GM21717 (cell line): ENCODE measurements at regions not wholly inside any gene's neighbourhood (a gene's known extent, or its start where the extent isn't known, plus 50 kb on each side); places are given as distances from the start of the nearest gene placed in this dataset.

Experiments used
- ATAC-seq: cut with Tn5 transposase; IDR thresholded peaks from one replicate; pipeline ENCODE4 v1.9.1; 2021; ENCODE audit warnings: mild to moderate bottlenecking, moderate library complexity; ENCODE audit not compliant: unreplicated experiment

DNA sequence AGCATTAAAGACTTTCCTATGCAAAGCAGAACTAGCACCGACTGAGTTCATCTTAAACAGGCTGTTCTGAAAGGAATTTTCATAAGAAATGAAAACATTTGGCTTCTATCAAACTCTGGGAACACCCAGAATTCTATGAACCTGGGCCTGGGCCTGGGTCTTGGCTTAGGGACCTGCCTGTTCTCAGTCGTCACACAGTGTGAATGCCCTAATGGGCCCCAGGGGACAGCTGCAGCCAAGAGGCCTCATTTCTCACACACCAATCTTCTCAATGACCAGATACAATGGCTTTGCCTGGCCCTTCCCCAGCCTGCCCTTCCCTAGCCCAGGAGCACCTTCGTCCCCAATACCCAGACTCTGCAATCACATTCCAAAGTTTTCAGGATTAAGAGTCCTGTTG lies 234.9 kb upstream of the ARHGAP20 start:
- no peak for ATAC-seq

GRCh38 chr11:110939471-110939870 lies 227.2 kb upstream of the ARHGAP20 start:
- ATAC-seq, result no peak

GRCh38 chr11:110935018-110935640 lies 222.9 kb upstream of the ARHGAP20 start:
- no peak for ATAC-seq

GRCh38 chr11:110929129-110929528 lies 216.9 kb upstream of the ARHGAP20 start:
- ATAC-seq, result no peak

DNA sequence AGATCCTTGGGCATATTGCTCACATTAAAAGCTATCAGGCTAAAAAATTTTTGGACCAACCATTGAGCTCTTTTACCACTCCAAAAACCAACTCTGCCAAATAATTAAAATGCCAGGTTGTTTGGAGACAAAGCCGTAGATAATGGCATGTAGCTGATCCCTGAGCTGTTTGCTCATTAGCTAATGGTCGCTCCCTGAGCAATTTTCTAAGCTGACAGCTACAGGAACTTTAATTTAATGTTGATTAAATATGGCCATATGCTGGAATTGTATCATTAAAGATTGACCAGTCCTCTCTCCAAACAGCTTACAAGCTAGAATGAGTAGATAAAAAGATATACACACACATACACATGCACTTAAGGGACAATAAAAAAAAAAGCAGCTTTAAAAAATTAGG lies 216.2 kb upstream of the ARHGAP20 start:
- no peak for ATAC-seq

DNA sequence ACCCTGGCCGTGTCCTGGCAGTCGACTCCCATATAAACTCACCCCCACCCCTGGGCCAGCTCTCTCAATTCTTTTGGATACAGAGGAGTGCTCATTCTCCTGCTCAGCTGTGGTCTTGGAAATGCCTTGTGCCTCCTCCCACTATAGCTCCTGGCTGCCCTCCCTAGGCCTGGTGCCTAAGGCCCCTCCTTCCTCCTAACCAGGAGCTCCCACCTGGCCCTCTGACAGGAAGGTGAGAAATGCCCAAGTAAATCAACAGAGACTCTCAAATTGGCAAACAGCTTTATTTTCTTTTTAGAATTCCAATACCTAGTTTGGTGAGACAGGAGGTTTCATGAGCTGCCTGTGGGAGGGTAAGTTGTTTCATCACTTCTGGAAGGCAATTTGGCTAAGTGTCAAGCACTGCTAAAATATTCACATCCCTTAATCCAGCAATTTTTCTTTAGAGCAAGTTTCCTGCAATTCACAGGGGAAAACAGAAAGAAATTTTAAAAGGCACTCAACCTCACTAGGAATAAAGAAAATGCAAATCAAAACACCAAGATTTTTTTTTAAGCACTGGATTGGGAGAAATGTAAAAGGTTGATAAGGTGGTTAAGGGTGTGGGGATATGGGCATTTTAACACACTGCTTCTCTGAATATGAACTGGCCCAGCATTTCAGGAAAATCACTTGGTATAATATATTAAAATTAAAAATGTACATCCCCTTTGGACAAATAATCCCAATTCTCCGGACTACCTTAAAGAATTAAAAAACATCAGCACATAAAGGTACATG lies 209.7 kb upstream of the ARHGAP20 start:
- ATAC-seq, result no peak

DNA sequence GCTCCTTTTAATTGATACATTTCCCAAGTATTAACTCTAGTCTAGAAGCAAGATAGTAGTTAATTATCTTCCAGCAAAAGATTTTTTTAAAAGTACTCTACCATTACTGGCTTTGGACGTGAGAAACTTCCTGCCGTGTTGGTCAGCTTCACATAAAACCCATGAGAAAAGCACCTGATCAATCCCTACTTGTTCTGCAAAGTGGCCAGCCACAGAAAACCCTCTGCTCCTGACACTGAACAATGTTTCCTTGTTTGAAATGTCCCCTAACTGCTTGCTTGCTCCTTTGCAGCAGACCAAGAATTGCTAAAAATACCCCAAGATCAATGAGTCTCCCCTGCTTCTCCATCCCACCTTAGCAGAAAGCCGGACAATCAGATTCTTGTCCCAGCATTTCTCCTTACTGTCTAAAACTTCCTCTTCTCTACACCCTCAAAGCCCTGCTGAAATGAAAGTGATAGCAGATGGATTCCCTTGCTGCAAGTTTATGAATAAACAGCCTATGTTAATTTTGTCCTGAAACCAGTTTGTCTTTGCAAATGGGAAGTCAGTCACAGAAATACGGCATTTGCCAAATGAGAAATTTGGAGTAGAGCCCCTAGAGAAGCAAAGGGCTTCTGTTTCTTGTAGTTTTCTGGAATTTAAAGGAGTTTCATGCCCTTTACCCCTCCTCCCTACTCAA lies 207.1 kb upstream of the ARHGAP20 start:
- peak; percentile 78 for ATAC-seq

DNA sequence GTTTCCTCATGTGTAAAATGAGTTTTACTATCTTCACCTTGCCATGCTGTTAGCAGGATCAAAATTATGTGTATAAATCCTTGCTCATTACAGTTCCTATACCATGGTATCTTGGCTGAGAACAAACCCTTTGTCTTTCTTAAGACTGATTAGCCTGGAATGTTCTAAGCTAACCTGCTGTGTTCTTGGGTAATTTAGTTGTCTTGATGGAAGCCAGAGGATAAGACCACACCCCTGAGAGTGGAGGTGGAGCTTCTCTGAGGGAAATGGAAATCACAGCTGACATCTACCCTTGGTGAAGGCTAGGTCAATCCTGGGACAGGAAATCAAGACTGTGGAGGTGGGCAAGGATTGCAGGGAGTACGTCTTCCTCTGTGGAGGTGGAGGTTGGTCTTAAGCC lies 206.1 kb upstream of the ARHGAP20 start:
- no peak for ATAC-seq

- ATAC-seq, result no peak
These were observed 200.2 kb upstream of the ARHGAP20 start for GRCh38 chr11:110912437-110912836.

GRCh38 chr11:110910384-110910783 lies 198.1 kb upstream of the ARHGAP20 start:
- ATAC-seq, result no peak

DNA sequence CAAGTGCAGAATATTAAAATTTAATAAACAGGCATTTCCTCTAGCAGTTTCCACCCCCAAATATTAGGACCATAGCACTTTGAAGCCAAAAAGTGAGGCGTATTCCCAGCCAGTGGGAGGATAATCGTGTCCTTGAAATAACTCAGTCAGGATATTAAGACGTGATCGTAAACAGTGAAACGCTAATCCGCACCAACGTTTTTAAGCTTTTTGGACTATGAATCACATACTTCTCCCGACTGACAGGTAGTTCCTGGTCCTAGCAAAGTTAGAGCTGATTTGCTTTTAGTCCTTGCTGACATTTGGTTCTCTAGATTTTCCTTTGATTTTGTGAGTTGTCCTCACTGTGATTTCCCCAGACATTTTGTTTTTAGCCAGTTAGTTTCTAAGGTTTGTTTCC lies 197.1 kb upstream of the ARHGAP20 start:
- ATAC-seq, result no peak

DNA sequence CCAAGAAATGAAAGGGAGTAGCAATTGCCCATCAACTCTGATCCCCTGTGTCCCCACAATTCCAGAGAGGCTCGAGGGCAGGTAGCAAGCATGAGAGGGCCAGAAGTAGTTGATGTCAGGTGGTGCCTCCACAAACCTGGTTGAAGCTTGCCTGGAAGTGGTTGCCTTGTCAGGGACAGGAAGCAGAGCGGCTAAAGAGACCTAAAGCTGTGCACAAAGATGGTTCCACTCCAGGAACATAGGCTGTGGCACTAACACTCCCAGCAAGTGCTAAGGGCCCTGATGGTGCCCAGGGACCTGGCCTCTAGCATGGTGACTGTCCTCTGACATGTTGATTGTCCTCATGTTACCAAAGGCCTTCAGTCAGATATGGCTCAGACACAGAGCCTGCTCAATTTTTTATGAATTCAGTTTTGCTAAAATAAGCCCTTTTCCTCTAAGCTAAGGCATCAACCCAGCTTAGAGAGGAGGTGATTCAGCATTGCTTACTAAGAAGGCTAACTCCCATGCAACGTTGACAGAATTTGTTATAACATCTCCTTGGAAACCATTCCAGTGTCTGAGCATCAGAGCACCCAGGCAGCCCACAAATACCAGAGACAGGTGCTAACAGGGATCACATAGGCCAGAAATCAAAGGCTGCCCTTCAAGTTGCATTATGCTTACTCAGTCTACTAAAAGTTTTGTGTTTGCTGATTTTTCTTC lies 196.3 kb upstream of the ARHGAP20 start:
- ATAC-seq, result no peak

DNA sequence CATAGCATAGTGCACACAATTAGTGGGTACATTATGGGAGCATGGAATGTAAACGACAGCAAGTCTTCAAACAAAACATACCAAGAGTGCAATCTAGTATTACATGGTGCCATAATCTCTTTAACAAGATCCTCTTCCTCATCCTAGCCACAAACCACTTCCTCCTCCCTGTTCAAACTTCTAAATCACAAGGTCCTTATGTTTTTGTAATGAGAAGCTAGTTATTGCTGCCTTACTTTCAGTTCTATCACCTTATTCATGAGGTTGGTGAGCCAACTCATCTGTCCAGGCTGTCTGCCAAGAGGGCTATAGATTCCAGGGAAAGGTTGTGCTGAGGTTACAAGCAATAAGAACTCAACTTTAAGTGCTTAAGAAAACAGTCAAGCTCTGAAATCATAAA lies 195.4 kb upstream of the ARHGAP20 start:
- no peak for ATAC-seq

DNA sequence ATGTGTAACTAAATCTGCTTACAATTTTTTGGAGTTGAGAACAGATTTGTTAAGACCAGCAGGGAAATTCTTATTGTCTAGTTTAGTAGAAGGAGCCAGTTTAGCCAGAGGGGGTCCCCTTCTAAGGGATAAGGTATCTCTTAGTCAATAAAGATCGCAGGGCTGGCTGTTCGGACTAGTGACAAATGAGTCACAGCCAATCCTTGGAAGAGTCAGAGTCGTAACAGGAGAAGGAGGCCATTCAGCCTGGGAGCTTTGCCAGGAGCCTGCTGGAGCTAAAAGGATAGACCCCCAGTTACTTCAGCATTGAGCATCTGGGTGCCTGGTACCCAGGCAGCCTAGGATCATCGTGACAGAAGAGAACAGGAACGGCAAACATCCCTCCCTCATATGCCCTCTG lies 191.6 kb upstream of the ARHGAP20 start:
- no peak for ATAC-seq

- ATAC-seq, result no peak
These were observed 191.1 kb upstream of the ARHGAP20 start for GRCh38 chr11:110903378-110903777.

DNA sequence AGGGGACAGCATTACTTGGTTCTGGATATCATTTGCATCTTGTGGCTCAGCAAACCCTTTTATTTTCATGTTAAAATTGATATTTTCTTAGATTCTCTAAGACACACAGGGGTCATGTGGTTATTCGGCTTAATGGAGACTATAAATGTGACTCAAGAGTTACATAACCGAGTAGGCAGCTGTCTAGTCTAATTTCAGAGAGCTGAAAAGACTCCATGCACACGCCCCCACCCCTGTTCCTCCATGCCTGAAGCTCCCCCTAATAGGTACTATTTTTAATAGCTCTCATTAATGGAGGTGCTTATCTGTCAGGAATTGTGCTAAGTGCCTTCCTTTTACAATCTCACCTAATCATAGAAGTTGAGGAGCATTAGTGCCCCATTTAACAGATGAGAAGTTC lies 189.2 kb upstream of the ARHGAP20 start:
- ATAC-seq, result no peak

GRCh38 chr11:110900426-110900825 lies 188.2 kb upstream of the ARHGAP20 start:
- no peak for ATAC-seq

GRCh38 chr11:110897035-110897434 lies 184.8 kb upstream of the ARHGAP20 start:
- no peak for ATAC-seq

GRCh38 chr11:110896358-110896757 lies 184.1 kb upstream of the ARHGAP20 start:
- ATAC-seq, result no peak

DNA sequence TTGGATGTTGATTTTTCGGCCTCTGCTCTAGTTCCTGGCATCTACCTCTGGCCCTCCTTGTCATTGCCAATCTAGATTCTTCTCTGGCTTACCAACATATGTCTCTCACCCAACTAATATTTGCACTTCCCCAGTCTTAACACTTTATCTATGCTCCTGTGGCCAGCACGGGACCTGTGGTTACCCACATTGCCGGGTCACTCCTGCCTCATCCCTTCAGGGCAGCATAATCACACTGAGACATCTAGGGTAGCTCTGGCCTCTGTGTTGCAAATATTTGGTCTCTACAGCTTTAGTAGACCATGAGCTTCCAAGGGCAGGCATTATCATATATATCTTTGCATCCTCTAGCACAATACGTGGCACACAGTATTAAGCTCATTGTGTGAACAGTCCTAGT lies 182.0 kb upstream of the ARHGAP20 start:
- no peak for ATAC-seq

- no peak for ATAC-seq
These were observed 180.6 kb upstream of the ARHGAP20 start for GRCh38 chr11:110892741-110893285.
